ENCODE measurements at regions not wholly inside any gene's neighbourhood (a gene's known extent, or its start where the extent isn't known, plus 50 kb on each side); places are given as distances from the start of the nearest gene placed in this dataset.

GRCh38 chr5:163706053-163706771 lies 200.8 kb downstream of the MAT2B start:
- TF ChIP-seq CTCF (IDR thresholded peaks at IDR 0.05 in 2 of 3, conservative IDR thresholded peaks at IDR 0.05 in 1 of 3; ENCODE audit: control insufficient read depth in 2 of 3, extremely low read depth in 1 of 3, insufficient read depth in 1 of 3, low read depth in 3 of 3, low read length in 3 of 3) (no peak), EP300 (IDR thresholded peaks at IDR 0.05; ENCODE audit: borderline replicate concordance in 1 of 2, control insufficient read depth in 1 of 2, low read depth in 2 of 2, low read length in 2 of 2) (no peak), SIX5 (IDR thresholded peaks at IDR 0.05; ENCODE audit: low read depth, low read length, severe bottlenecking) (no peak), MEF2A (IDR thresholded peaks at IDR 0.05; ENCODE audit: insufficient read depth, low read depth, low read length) (no peak), HDGF (IDR thresholded peaks at IDR 0.05) (no peak)
- TF ChIP-seq, protein P1, sequence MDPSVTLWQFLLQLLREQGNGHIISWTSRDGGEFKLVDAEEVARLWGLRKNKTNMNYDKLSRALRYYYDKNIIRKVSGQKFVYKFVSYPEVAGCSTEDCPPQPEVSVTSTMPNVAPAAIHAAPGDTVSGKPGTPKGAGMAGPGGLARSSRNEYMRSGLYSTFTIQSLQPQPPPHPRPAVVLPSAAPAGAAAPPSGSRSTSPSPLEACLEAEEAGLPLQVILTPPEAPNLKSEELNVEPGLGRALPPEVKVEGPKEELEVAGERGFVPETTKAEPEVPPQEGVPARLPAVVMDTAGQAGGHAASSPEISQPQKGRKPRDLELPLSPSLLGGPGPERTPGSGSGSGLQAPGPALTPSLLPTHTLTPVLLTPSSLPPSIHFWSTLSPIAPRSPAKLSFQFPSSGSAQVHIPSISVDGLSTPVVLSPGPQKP (IDR thresholded peaks at IDR 0.05; ENCODE audit: low read depth, low read length) = no peak
- TF ChIP-seq, protein P2, sequence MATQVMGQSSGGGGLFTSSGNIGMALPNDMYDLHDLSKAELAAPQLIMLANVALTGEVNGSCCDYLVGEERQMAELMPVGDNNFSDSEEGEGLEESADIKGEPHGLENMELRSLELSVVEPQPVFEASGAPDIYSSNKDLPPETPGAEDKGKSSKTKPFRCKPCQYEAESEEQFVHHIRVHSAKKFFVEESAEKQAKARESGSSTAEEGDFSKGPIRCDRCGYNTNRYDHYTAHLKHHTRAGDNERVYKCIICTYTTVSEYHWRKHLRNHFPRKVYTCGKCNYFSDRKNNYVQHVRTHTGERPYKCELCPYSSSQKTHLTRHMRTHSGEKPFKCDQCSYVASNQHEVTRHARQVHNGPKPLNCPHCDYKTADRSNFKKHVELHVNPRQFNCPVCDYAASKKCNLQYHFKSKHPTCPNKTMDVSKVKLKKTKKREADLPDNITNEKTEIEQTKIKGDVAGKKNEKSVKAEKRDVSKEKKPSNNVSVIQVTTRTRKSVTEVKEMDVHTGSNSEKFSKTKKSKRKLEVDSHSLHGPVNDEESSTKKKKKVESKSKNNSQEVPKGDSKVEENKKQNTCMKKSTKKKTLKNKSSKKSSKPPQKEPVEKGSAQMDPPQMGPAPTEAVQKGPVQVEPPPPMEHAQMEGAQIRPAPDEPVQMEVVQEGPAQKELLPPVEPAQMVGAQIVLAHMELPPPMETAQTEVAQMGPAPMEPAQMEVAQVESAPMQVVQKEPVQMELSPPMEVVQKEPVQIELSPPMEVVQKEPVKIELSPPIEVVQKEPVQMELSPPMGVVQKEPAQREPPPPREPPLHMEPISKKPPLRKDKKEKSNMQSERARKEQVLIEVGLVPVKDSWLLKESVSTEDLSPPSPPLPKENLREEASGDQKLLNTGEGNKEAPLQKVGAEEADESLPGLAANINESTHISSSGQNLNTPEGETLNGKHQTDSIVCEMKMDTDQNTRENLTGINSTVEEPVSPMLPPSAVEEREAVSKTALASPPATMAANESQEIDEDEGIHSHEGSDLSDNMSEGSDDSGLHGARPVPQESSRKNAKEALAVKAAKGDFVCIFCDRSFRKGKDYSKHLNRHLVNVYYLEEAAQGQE (IDR thresholded peaks at IDR 0.05; ENCODE audit: low read depth, low read length) = no peak

All from GM12878 (cell line).